ENCODE measurements at regions not wholly inside any gene's neighbourhood (a gene's known extent, or its start where the extent isn't known, plus 50 kb on each side); places are given as distances from the start of the nearest gene placed in this dataset.

DNA sequence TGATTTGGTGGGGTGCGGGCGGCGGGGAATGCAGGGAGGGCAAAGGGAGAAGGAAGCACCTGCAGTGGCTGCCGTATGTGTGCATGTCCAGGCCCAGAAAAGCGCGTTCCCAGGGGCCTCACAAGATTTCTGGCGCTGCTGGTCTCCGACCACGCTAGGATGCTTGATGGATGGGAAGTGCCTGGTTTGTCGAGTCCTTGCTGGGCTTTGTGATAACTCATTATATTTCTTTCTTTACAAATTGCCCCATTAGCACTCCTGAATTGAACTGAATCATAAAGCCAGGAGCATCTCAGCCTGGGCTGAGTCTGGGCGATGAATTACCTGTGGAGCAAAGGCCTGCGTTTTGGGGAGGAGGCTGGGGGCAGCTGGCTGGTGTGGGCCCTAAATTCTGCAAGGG, 69.2 kb upstream of the LMO1 start:
- no peak for TF ChIP-seq FOXP2 (optimal IDR thresholded peaks at IDR 0.05; ENCODE audit: borderline replicate concordance, extremely low read depth, extremely low read length, insufficient read depth)
- no peak for TF ChIP-seq REST (IDR thresholded peaks at IDR 0.05; ENCODE audit: insufficient read depth in 1 of 2, low read depth in 2 of 2, low read length in 2 of 2)
- TF ChIP-seq POLR2AphosphoS5 (IDR thresholded peaks at IDR 0.05; ENCODE audit: low read depth, low read length), result no peak
- TF ChIP-seq SIN3A (IDR thresholded peaks at IDR 0.05; ENCODE audit: borderline replicate concordance, insufficient read depth, low read length), result no peak
- no peak for TF ChIP-seq TAF1 (IDR thresholded peaks at IDR 0.05; ENCODE audit: borderline replicate concordance, insufficient read depth, low read length)

GRCh38 chr11:8332196-8332595, 68.5 kb upstream of the LMO1 start:
- TF ChIP-seq SIN3A (IDR thresholded peaks at IDR 0.05; ENCODE audit: borderline replicate concordance, insufficient read depth, low read length) (no peak), FOXP2 (optimal IDR thresholded peaks at IDR 0.05; ENCODE audit: borderline replicate concordance, extremely low read depth, extremely low read length, insufficient read depth) (no peak), POLR2AphosphoS5 (IDR thresholded peaks at IDR 0.05; ENCODE audit: low read depth, low read length) (no peak), REST (IDR thresholded peaks at IDR 0.05; ENCODE audit: insufficient read depth in 1 of 2, low read depth in 2 of 2, low read length in 2 of 2) (no peak), TAF1 (IDR thresholded peaks at IDR 0.05; ENCODE audit: borderline replicate concordance, insufficient read depth, low read length) (no peak)

DNA sequence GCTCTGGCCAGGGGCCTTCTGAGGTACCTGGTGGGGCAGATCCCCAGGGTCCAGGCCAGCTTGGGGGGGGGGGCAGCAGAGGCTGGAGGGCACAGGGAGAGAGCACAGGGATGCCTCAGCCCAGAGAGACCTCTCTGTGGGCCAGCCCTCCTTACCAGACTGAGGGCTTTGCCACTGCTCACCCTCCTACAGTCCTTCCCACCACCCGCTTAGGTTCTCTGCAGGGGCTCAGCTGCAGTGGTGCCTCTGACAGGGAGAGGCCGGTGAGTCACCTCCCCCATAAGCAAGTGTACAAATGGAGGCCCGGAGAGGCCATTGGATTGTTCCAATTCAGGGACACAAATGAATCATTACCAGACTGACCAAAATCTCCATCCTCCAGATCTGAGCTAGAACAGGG, 68.1 kb upstream of the LMO1 start:
- TF ChIP-seq REST (IDR thresholded peaks at IDR 0.05; ENCODE audit: insufficient read depth in 1 of 2, low read depth in 2 of 2, low read length in 2 of 2), result no peak
- TF ChIP-seq POLR2AphosphoS5 (IDR thresholded peaks at IDR 0.05; ENCODE audit: low read depth, low read length), result no peak
- no peak for TF ChIP-seq SIN3A (IDR thresholded peaks at IDR 0.05; ENCODE audit: borderline replicate concordance, insufficient read depth, low read length)
- TF ChIP-seq TAF1 (IDR thresholded peaks at IDR 0.05; ENCODE audit: borderline replicate concordance, insufficient read depth, low read length), result no peak
- TF ChIP-seq FOXP2 (optimal IDR thresholded peaks at IDR 0.05; ENCODE audit: borderline replicate concordance, extremely low read depth, extremely low read length, insufficient read depth), result no peak

- TF ChIP-seq FOXP2 (optimal IDR thresholded peaks at IDR 0.05; ENCODE audit: borderline replicate concordance, extremely low read depth, extremely low read length, insufficient read depth) (no peak), TAF1 (IDR thresholded peaks at IDR 0.05; ENCODE audit: borderline replicate concordance, insufficient read depth, low read length) (no peak), REST (IDR thresholded peaks at IDR 0.05; ENCODE audit: insufficient read depth in 1 of 2, low read depth in 2 of 2, low read length in 2 of 2) (no peak), SIN3A (IDR thresholded peaks at IDR 0.05; ENCODE audit: borderline replicate concordance, insufficient read depth, low read length) (no peak), POLR2AphosphoS5 (IDR thresholded peaks at IDR 0.05; ENCODE audit: low read depth, low read length) (no peak)
Observed at GRCh38 chr11:8330896-8331295, 67.2 kb upstream of the LMO1 start.

DNA sequence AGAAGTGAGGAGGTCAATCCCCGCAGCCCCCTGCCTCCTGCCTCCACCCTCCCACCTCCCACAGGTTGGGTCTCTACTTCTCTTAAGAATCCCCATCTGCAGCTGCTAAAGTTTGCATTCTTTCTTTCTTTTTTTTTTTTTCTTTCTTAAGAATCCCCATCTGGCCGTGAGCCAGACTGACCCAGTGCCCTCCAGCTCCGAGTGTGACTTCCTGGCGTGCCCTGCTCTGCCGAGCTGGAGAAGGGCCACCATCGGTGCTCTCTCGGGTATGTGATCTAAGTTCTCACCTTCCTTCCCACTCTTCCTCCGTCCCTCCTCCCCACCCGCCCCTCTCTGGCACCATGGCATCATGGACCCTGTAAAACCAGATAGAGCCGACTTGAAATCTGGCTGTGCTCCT, 66.7 kb upstream of the LMO1 start:
- no peak for TF ChIP-seq REST (IDR thresholded peaks at IDR 0.05; ENCODE audit: insufficient read depth in 1 of 2, low read depth in 2 of 2, low read length in 2 of 2)
- no peak for TF ChIP-seq POLR2AphosphoS5 (IDR thresholded peaks at IDR 0.05; ENCODE audit: low read depth, low read length)
- no peak for TF ChIP-seq FOXP2 (optimal IDR thresholded peaks at IDR 0.05; ENCODE audit: borderline replicate concordance, extremely low read depth, extremely low read length, insufficient read depth)
